ENCODE measurements at regions not wholly inside any gene's neighbourhood (a gene's known extent, or its start where the extent isn't known, plus 50 kb on each side); places are given as distances from the start of the nearest gene placed in this dataset.

DNA sequence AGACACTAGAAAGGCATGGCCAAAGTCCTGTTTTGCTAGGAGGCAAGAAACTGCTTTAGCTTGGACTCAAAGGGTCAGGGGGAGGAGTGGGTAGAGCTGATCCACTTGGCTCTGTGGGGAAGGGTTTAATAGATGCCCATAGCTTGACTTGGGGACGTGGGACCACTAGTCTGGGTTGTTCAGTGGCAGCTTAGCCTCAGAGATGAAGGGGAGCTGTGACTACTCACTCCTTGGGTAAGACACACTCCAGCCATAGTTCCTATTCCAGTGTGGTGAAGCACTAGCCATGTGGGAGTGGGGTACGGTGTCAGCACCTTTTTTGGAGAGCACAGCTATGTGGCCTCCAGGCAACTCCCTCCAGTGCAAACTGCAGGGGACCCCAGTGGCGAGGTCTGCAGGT, 257.3 kb downstream of the TMEM121 start:
- Mint-ChIP-seq H3K4me3 (no peak overlapping the region), H3K9me3 (peaks cover 30% of the 10 kb centered on the region), H3K27ac (no peak overlapping the region), H3K27me3 (ENCODE audit: low read depth) (peaks cover 17% of the 10 kb centered on the region), H3K36me3 (ENCODE audit: low read depth) (peaks cover 2% of the 10 kb centered on the region), H3K4me1 (ENCODE audit: low read depth) (no peaks in the 10 kb centered on the region)

GRCh38 chr14:105793836-105794235, 267.5 kb downstream of the TMEM121 start:
- no peak overlapping the region for H3K27ac Mint-ChIP-seq
- peaks cover 36% of the 10 kb centered on the region for H3K27me3 Mint-ChIP-seq (ENCODE audit: low read depth)
- H3K9me3 Mint-ChIP-seq: no peaks in the 10 kb centered on the region
- no peak overlapping the region for H3K4me3 Mint-ChIP-seq
- no peaks in the 10 kb centered on the region for H3K36me3 Mint-ChIP-seq (ENCODE audit: low read depth)
- H3K4me1 Mint-ChIP-seq (ENCODE audit: low read depth): no peaks in the 10 kb centered on the region

DNA sequence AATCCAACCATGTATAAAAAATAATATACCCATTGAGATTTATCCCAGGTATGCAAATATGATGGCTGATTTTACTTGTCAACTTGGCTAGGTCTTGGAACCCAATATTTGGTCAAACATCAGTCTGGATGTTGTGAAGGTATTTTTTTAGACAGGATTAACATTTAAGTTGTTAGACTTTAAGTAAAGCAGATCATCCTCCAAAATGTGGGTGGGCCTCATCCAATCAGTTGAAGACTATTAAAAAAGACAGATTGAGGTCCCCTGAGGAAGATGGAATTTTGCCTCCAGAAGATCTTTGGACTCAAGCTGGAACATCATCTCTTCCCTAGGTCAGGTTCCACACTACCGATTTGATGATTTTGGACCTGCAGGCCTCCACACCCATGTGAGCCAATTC, 271.2 kb downstream of the TMEM121 start:
- Mint-ChIP-seq H3K27ac (no peak overlapping the region), H3K4me1 (ENCODE audit: low read depth) (no peaks in the 10 kb centered on the region), H3K4me3 (no peak overlapping the region), H3K36me3 (ENCODE audit: low read depth) (no peaks in the 10 kb centered on the region), H3K9me3 (no peaks in the 10 kb centered on the region), H3K27me3 (ENCODE audit: low read depth) (peaks cover 35% of the 10 kb centered on the region)

- Mint-ChIP-seq H3K9me3 (peaks cover 3% of the 10 kb centered on the region), H3K27ac (no peak overlapping the region), H3K36me3 (ENCODE audit: low read depth) (no peaks in the 10 kb centered on the region), H3K4me1 (ENCODE audit: low read depth) (no peaks in the 10 kb centered on the region), H3K27me3 (ENCODE audit: low read depth) (peaks cover 24% of the 10 kb centered on the region), H3K4me3 (no peak overlapping the region)
These were observed 279.3 kb downstream of the TMEM121 start for GRCh38 chr14:105805701-105806100.

DNA sequence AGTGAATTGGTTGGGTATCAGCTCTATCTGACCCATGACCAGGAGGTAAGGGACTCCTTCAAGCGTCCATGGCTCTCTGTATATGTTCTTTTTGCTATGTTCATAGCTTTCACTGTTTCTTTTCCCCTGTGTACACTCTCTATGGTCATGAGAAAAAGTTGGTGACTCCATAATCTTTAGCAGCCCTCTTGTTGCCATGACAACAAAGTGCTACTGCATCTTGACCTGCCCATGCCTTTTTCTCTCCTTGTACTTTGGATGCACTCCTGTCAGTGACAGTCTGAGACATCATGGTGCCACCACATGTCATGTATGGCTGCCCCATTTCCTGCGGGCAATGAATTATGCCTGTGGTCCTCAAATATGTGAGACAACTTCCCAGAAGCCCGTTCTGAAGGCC, 280.2 kb downstream of the TMEM121 start:
- Mint-ChIP-seq H3K36me3 (ENCODE audit: low read depth) (no peaks in the 10 kb centered on the region), H3K27ac (no peak overlapping the region), H3K27me3 (ENCODE audit: low read depth) (peaks cover 24% of the 10 kb centered on the region), H3K4me3 (no peak overlapping the region), H3K9me3 (peaks cover 3% of the 10 kb centered on the region), H3K4me1 (ENCODE audit: low read depth) (no peaks in the 10 kb centered on the region)

DNA sequence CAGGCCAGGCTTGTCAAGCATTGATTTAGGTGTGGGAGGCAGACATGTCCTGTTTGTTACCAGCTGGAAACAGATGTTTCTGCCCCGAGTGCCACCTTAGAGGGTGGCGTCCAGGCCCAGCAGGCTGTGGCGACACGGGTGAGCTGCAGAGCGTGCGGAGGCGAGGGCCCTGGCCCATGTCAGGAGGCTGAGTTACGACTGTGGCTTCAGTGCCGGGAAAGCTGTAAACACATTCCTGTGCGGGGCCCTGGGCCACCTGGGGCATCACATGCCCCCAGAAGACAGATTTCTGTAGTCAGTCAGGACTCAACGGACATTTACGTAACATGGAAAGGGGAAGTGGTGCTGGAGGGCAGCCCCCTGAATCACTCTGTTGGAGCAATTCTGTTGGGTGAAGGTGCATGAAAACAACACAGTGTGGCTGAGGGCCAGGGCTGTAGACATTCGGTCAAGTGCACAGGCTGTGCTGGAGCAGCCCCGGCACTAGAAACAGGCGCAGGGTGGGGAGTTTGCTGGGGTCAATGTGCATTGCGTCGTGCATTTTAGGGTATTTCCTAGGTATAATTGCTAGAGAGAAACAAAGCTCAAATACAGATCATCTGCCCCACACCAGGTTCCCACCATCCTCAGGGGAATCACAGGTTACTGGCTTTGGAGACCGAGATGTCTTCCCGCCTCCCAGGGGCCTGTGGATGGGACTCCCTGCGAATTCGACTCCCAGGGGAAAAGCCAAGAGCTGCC, 291.8 kb downstream of the TMEM121 start:
- no peaks in the 10 kb centered on the region for H3K4me1 Mint-ChIP-seq (ENCODE audit: low read depth)
- H3K27ac Mint-ChIP-seq: no peak overlapping the region
- no peaks in the 10 kb centered on the region for H3K36me3 Mint-ChIP-seq (ENCODE audit: low read depth)
- H3K9me3 Mint-ChIP-seq: peaks cover 3% of the 10 kb centered on the region
- H3K27me3 Mint-ChIP-seq (ENCODE audit: low read depth): peaks cover 22% of the 10 kb centered on the region
- no peak overlapping the region for H3K4me3 Mint-ChIP-seq

DNA sequence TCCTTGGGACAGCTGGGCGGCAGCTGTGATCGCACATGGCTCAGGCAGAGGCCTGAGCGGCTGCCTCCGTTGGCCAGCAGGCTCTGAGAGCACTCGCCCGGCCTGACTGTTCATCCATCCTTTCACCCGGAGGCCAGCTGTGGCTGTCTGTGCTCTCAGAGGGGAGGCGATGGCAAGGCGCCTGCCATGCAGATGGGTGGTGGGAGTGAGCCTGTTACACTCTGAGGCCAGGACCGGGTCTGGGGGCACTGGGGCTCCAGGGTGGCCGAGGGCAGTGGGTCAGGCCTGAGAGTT, 292.3 kb downstream of the TMEM121 start:
- no peaks in the 10 kb centered on the region for H3K4me1 Mint-ChIP-seq (ENCODE audit: low read depth)
- H3K27ac Mint-ChIP-seq: no peak overlapping the region
- peaks cover 24% of the 10 kb centered on the region for H3K27me3 Mint-ChIP-seq (ENCODE audit: low read depth)
- peaks cover 3% of the 10 kb centered on the region for H3K9me3 Mint-ChIP-seq
- no peaks in the 10 kb centered on the region for H3K36me3 Mint-ChIP-seq (ENCODE audit: low read depth)
- no peak overlapping the region for H3K4me3 Mint-ChIP-seq

- Mint-ChIP-seq H3K27ac (no peak overlapping the region), H3K4me3 (no peak overlapping the region), H3K27me3 (ENCODE audit: low read depth) (peaks cover 60% of the 10 kb centered on the region), H3K36me3 (ENCODE audit: low read depth) (no peaks in the 10 kb centered on the region), H3K4me1 (ENCODE audit: low read depth) (peaks cover 6% of the 10 kb centered on the region), H3K9me3 (no peaks in the 10 kb centered on the region)
These were observed 303.8 kb downstream of the TMEM121 start for GRCh38 chr14:105830171-105830570.

- H3K27me3 Mint-ChIP-seq (ENCODE audit: low read depth): peaks cover 18% of the 10 kb centered on the region
- H3K4me3 Mint-ChIP-seq: no peak overlapping the region
These were observed 309.8 kb downstream of the TMEM121 start for GRCh38 chr14:105836160-105836559.

DNA sequence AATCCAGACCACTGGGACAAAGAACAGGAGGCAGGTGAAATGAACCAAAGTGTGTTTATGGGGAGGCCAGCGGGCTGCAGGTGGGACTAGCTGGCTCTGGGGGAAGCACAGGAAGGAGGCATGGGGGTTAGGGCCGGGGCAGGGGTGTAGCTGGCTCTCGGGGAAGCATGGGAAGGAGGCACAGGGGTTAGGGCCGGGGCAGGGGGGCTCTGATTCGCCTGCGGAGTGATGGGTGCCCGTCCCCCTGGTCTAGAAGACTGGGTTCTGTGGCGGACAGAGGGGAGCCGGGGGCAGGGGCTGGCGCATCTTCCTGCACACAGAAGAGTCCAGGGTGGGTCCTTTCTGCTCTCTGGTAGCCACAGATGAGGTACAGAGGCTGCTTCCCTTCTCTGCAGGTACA, 310.3 kb downstream of the TMEM121 start:
- no peak overlapping the region for H3K27ac Mint-ChIP-seq
- H3K4me1 Mint-ChIP-seq (ENCODE audit: low read depth): no peaks in the 10 kb centered on the region
- H3K36me3 Mint-ChIP-seq (ENCODE audit: low read depth): no peaks in the 10 kb centered on the region
- H3K4me3 Mint-ChIP-seq: no peak overlapping the region
- no peaks in the 10 kb centered on the region for H3K9me3 Mint-ChIP-seq
- H3K27me3 Mint-ChIP-seq (ENCODE audit: low read depth): peaks cover 18% of the 10 kb centered on the region

More at GRCh38 chr14:105836160-105836559, 309.8 kb downstream of the TMEM121 start:
- Mint-ChIP-seq H3K9me3 (no peaks in the 10 kb centered on the region), H3K36me3 (ENCODE audit: low read depth) (no peaks in the 10 kb centered on the region), H3K27ac (no peak overlapping the region), H3K4me1 (ENCODE audit: low read depth) (no peaks in the 10 kb centered on the region)

DNA sequence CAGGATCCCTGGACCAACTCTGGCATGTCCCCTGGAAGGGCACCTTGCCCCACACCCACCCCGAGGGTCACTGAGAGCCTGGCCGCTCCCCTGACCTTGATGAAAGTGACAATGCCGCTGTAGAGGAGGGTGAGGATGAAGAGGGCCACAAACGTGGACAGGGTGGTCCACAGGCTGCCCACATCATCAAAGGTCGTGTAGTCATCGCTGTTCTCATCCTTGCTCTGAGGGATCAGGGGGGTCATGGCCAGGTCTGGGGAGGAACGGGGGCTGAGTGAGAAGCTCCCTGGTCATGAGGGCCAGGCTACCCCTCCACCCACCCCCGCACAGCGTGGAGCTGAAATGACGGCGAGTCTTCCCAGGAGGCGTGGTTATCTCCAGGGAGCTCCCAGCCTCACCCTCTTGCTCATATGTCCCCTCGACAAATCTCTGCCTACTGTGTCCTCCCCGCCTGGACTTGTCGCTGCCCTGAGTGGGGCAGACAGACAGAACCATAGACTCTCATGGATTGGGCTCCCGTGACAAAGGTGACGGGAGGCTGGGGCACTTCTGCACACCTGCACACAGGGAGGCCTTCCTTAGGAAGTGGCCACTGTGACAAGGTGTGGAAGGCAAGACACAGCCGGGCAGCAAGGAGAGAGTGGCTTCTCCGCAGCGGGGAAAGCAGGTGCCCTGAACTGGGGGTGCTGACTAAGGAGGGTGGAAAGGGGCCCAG, 311.1 kb downstream of the TMEM121 start:
- Mint-ChIP-seq H3K27me3 (ENCODE audit: low read depth) (peaks cover 18% of the 10 kb centered on the region), H3K27ac (no peak overlapping the region), H3K4me1 (ENCODE audit: low read depth) (no peaks in the 10 kb centered on the region)

GRCh38 chr14:105838107-105838506, 311.7 kb downstream of the TMEM121 start:
- Mint-ChIP-seq H3K36me3 (ENCODE audit: low read depth) (no peaks in the 10 kb centered on the region), H3K4me1 (ENCODE audit: low read depth) (no peaks in the 10 kb centered on the region), H3K4me3 (no peak overlapping the region), H3K27me3 (ENCODE audit: low read depth) (peaks cover 16% of the 10 kb centered on the region), H3K9me3 (no peaks in the 10 kb centered on the region), H3K27ac (no peak overlapping the region)

More for the DNA sequence above, 311.1 kb downstream of the TMEM121 start:
- Mint-ChIP-seq H3K9me3 (no peaks in the 10 kb centered on the region), H3K4me3 (no peak overlapping the region), H3K36me3 (ENCODE audit: low read depth) (no peaks in the 10 kb centered on the region)

DNA sequence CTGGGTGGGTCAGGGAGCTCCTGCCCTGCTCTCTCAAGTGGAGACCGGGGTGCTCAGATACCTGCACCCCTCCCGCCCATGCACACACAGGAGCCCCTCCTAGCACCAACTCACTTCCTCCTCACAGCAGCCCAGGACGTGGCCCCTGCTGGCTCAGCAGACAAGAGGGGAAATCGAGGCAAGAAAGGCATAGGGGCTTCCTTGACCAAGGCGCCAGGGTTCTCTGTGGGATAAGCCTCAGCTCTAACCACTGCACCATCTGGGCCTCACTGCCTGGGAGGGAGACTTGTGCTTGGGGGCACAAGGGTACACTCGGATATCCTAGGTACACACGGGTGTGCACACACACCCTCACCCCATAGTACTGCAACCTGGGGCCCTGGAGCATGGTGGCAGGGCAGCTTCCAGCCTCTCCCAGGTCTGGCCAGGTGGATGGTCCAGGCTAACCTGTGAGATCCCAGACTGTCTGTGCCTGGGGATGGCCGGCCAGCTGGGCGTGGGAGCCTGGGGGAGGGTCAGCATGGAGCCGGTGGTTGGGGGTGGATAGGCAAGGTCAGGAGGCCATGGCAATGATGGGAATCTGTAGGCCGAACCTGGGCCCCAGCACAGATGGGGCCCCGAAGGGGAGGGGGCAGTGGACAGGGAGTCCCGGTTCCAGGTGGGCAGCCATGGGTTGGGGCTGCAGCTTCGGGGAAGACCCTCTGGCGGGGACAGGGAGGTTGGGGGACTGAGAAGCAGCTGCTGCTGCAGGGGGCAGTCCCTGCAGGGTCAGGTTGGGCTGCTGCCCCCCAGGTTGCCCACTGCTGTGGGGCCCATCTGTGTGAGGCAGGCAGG, 312.4 kb downstream of the TMEM121 start:
- Mint-ChIP-seq H3K4me1 (ENCODE audit: low read depth) (no peaks in the 10 kb centered on the region), H3K9me3 (no peaks in the 10 kb centered on the region), H3K4me3 (no peak overlapping the region), H3K36me3 (ENCODE audit: low read depth) (no peaks in the 10 kb centered on the region), H3K27ac (no peak overlapping the region), H3K27me3 (ENCODE audit: low read depth) (peaks cover 9% of the 10 kb centered on the region)

DNA sequence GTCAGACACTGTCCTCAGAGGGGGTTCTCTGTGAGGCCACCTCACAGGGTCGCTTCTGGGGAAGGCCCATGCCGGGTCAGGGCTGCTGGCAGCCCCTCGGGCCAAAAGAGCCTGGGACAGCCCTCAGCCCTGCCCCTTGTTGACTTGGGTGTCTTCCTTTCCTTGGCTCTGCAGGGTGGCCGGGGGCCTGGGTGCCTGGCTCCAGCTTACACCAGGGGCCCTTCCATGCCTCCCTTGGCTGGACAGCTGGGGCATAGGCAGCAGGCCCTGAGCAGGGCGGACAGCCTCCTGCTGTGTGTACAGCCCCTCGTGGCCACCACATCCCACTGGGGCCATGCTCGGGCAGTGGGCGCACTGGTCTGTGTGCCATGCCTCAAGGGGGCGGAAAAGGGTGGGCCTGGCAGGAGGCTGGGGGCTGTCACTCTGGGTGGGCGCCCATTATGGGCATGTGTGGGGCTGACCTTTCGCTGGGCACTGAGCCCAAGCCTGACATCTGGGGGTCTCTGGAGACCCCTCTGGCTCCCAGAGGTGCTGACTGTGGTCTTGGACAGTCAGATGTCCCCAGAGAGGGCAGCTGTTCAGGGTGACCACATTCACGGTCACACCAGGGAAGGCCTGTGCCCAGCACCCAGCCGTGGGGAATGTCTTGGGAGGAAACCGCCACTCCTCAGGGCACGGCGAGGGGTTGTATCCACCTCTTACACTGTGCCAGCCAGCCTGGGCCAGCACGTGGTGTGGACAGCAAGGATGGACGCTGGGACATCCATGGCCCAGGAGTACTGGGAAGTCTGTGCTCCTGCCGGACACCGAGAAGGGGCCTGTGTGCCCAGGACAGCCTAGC, 313.3 kb downstream of the TMEM121 start:
- no peaks in the 10 kb centered on the region for H3K9me3 Mint-ChIP-seq
- H3K36me3 Mint-ChIP-seq (ENCODE audit: low read depth): no peaks in the 10 kb centered on the region
- peaks cover under 1% of the 10 kb centered on the region for H3K27me3 Mint-ChIP-seq (ENCODE audit: low read depth)
- no peak overlapping the region for H3K27ac Mint-ChIP-seq
- no peaks in the 10 kb centered on the region for H3K4me1 Mint-ChIP-seq (ENCODE audit: low read depth)
- H3K4me3 Mint-ChIP-seq: no peak overlapping the region
